C4-2B (cell line): ENCODE measurements at regions not wholly inside any gene's neighbourhood (a gene's known extent, or its start where the extent isn't known, plus 50 kb on each side); places are given as distances from the start of the nearest gene placed in this dataset.

Experiments
- H3K27ac ChIP-seq: fragments of 450-650 bp; 2 replicates; pipeline ENCODE4 v1.5.1; 2017
- CTCF ChIP-seq: fragments of 450-650 bp; conservative IDR thresholded peaks from 2 replicates; pipeline ENCODE4 v1.5.1; 2017; ENCODE audit warnings: mild to moderate bottlenecking
- ZFX ChIP-seq: fragments of 450-650 bp; IDR thresholded peaks from 2 replicates; pipeline ENCODE4 v1.6.1; 2017

DNA sequence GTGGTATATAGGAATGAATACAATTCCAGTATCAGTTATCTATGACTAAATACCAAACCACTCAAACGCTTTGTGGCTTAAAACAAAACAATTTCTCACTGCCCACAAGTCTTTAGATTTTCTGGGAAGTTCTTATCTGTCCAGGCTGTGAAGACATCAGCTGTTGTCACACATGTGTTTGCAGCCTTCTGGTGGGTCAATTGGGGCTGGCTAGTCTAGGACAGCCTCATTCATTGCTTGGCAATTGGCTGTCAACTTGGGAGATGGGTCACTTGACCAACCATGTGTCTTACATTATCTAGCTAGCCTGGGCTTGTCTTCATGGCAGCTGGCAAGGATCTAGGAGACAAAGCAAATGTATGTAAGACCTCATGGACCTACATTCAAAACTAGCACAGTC lies 53.8 kb upstream of the PAPPA start:
- H3K27ac ChIP-seq, result no peak overlapping the region
- no peak for TF ChIP-seq CTCF
- TF ChIP-seq ZFX, result no peak

DNA sequence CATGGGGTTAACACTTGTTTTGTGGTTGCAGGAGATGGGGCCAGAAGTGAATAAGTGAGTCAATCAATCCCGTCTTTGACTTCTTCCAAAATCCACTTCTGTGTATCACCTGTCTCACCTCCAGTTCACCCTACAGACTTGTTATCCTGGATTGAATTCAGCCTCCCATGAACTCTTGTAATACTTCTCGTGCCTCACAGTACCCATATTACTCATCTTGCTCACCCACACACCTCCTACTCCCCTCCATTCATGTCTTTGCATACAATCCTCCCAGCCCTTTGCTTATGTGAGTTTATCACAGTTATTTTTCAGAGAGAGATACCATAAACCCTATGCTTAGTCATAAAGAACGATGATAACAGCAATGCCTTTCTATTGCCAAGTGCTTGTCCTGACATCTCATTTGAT lies 52.9 kb upstream of the PAPPA start:
- H3K27ac ChIP-seq, result no peak overlapping the region
- TF ChIP-seq ZFX (no peak), CTCF (no peak)

- TF ChIP-seq CTCF (no peak), ZFX (no peak)
- no peak overlapping the region for H3K27ac ChIP-seq
These were observed 52.1 kb upstream of the PAPPA start for GRCh38 chr9:116101516-116101915.

DNA sequence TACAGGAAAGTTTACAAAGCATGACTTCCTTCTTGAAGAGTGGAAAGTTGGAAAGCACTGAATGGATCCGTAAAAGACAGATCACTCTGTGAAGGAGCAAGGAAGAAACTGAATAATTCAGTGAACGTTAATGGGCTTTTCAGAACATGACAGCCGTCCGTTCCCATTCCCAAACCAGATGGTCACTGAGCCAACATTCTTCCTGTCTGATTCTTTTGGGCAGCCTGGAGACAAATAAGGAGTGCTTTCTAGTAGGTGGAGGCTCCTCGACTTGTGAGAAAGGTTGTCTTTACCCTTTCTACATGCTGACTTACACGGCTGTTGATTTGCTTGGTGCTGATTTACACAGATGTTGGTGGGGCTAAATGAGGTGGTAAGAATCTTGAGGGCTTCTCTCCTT lies 51.0 kb upstream of the PAPPA start:
- TF ChIP-seq CTCF, result no peak
- TF ChIP-seq ZFX, result no peak
- no peak overlapping the region for H3K27ac ChIP-seq
